Endothelial cell of umbilical vein (primary cell): ENCODE measurements at regions not wholly inside any gene's neighbourhood (a gene's known extent, or its start where the extent isn't known, plus 50 kb on each side); places are given as distances from the start of the nearest gene placed in this dataset.

ENCODE experiments used
- BruUV-seq: library from RNA; stranded (reverse); fragments of 400-500 nt; replicated peaks from 2 replicates; lab custom pipeline; 2021; lab: Mats Ljungman, UMichigan
- CTCF ChIA-PET: fragments of 300-600, 350-600 bp; sonication (Branson Sonifier 250); formaldehyde crosslinking; loops from one replicate; lab custom pipeline; 2021; ENCODE audit warnings: antibody characterized with exemption, inconsistent platforms; lab: Charles Lee
- POLR2A ChIA-PET: fragments of 300-600, 350-600 bp; sonication (Branson Sonifier 250); formaldehyde crosslinking; loops from one replicate; lab custom pipeline; 2021; ENCODE audit warnings: antibody characterized with exemption, inconsistent platforms; lab: Charles Lee
- DNase-seq: peaks from one replicate; pipeline ENCODE4 v3.0.0-alpha.2; 2011; ENCODE audit warnings: low read depth, low spot score
- FAIRE-seq: peaks from 2 replicates; lab custom pipeline; 2011; peaks lifted over from hg19 to GRCh38; lab: Jason Lieb, UNC
- H2AFZ ChIP-seq: 2 replicates; pipeline ENCODE4 v1.6.0; 2012; ENCODE audit warnings: low read depth, low read length, control low read depth, inconsistent platforms
- H3K27ac ChIP-seq: 2 replicates; pipeline ENCODE4 v1.5.1; 2011; ENCODE audit warnings: low read depth, mild to moderate bottlenecking, control low read depth, low read length, moderate library complexity; ENCODE audit not compliant: insufficient read depth
- H3K27me3 ChIP-seq, 2 experiments: 2 replicates each; pipeline versions ENCODE4 v1.6.0 to v1.6.1; 2011; ENCODE audit warnings: low read length in 2 of 2, mixed read lengths in 1 of 2; ENCODE audit not compliant: control insufficient read depth in 2 of 2, insufficient read depth in 2 of 2
- H3K36me3 ChIP-seq, 2 experiments: 2 replicates in 1 of 2; 3 replicates in 1 of 2; pipeline ENCODE4 v1.5.1; 2011; ENCODE audit warnings: low read length in 2 of 2, mild to moderate bottlenecking in 1 of 2, moderate library complexity in 1 of 2; ENCODE audit not compliant: control insufficient read depth in 2 of 2, insufficient read depth in 2 of 2; ENCODE audit errors: extremely low read depth in 1 of 2
- H3K4me1 ChIP-seq: 3 replicates; pipeline ENCODE4 v1.5.1; 2011; ENCODE audit warnings: mild to moderate bottlenecking, low read length; ENCODE audit not compliant: control insufficient read depth, insufficient read depth; ENCODE audit errors: extremely low read depth
- H3K4me2 ChIP-seq: 2 replicates; pipeline ENCODE4 v1.6.1; 2011; ENCODE audit warnings: low read length, control low read depth, mixed read lengths; ENCODE audit not compliant: insufficient read depth
- H3K4me3 ChIP-seq, 3 experiments: fragments of 200-600 bp in 1 of 3; sonication (generic), shearing (Covaris generic) in 1 of 3; replicated peaks in 1 of 3; 2 replicates each; pipeline ENCODE4 v1.5.1; 2011 to 2016; ENCODE audit warnings: control low read depth in 3 of 3, low read length in 3 of 3, mild to moderate bottlenecking in 2 of 3, inconsistent platforms in 1 of 3, low read depth in 1 of 3, moderate library complexity in 1 of 3; ENCODE audit not compliant: insufficient read depth in 1 of 3
- H3K79me2 ChIP-seq: 2 replicates; pipeline ENCODE4 v1.6.0; 2012; ENCODE audit warnings: low read length, inconsistent platforms; ENCODE audit not compliant: control insufficient read depth, insufficient read depth
- H3K9ac ChIP-seq: replicated peaks from 2 replicates; pipeline ENCODE3; 2011; ENCODE audit warnings: low read length, control low read depth; ENCODE audit not compliant: insufficient read depth; ENCODE audit errors: extremely low read depth
- H3K9me1 ChIP-seq: replicated peaks from 3 replicates; pipeline ENCODE4 v1.6.0; 2011; ENCODE audit warnings: mild to moderate bottlenecking, low read length; ENCODE audit not compliant: control insufficient read depth, insufficient read depth; ENCODE audit errors: extremely low read depth
- H3K9me3 ChIP-seq: replicated peaks from 2 replicates; pipeline ENCODE4 v1.5.1; 2012; ENCODE audit warnings: low read length, inconsistent platforms; ENCODE audit not compliant: control insufficient read depth, insufficient read depth
- H4K20me1 ChIP-seq: replicated peaks from 2 replicates; pipeline ENCODE3; 2011; ENCODE audit warnings: mild to moderate bottlenecking, low read length; ENCODE audit not compliant: control insufficient read depth, insufficient read depth; ENCODE audit errors: extremely low read depth
- EZH2 ChIP-seq: IDR thresholded peaks from 2 replicates; pipeline ENCODE4 v1.6.1; 2012; ENCODE audit warnings: borderline replicate concordance, low read depth, mild to moderate bottlenecking, moderate library complexity, low read length, inconsistent platforms; ENCODE audit not compliant: severe bottlenecking
- FOS ChIP-seq: IDR thresholded peaks from 2 replicates; pipeline ENCODE4 v1.6.1; 2011; ENCODE audit warnings: mild to moderate bottlenecking, low read length, moderate library complexity, borderline replicate concordance; ENCODE audit not compliant: insufficient read depth
- GATA2 ChIP-seq: IDR thresholded peaks from 2 replicates; pipeline ENCODE4 v1.7.0; 2011; ENCODE audit warnings: low read depth, mild to moderate bottlenecking, moderate library complexity, mixed read lengths, low read length; ENCODE audit not compliant: insufficient read length, insufficient read depth
- JUN ChIP-seq: IDR thresholded peaks from 2 replicates; pipeline ENCODE4 v1.6.1; 2011; ENCODE audit warnings: borderline replicate concordance, low read depth; ENCODE audit not compliant: insufficient read length, insufficient read depth
- MYC ChIP-seq: IDR thresholded peaks from one replicate; pipeline ENCODE4 v1.6.1; 2011; ENCODE audit warnings: mild to moderate bottlenecking, low read depth, low read length
- POLR2A ChIP-seq: IDR thresholded peaks from 2 replicates; pipeline ENCODE4 v1.6.1; 2012; ENCODE audit warnings: low read depth, mild to moderate bottlenecking, control low read depth, low read length
- POLR2AphosphoS5 ChIP-seq: IDR thresholded peaks from 2 replicates; pipeline ENCODE4 v1.6.1; 2012; ENCODE audit warnings: low read depth, mild to moderate bottlenecking, control low read depth, low read length, moderate library complexity; ENCODE audit not compliant: insufficient read depth
- dilution Hi-C: fragments of 300-500 bp; cut with MboI; formaldehyde crosslinking; loops from one replicate; pipeline ENCODE4 v1.15.0; 2019; ENCODE audit warnings: low sequenced_read_pairs; ENCODE audit not compliant: extremely low pct_ligation_motif_present
- intact Hi-C: fragments of 100-400 bp; cut with micrococcal nuclease; formaldehyde crosslinking; loops from one replicate; pipeline ENCODE4 v1.10.0; 2022
- TF ChIP-seq, protein P1 (sequence below), 2 donors: IDR thresholded peaks; 1 replicate in 1 of 2; 2 replicates in 1 of 2; pipeline ENCODE4 v1.5.1; 2011; ENCODE audit warnings: low read length in 2 of 2, mild to moderate bottlenecking in 2 of 2, moderate library complexity in 2 of 2, control low read depth in 1 of 2, inconsistent platforms in 1 of 2, low read depth in 1 of 2; ENCODE audit not compliant: insufficient read depth in 1 of 2; ENCODE audit errors: extremely low read depth in 1 of 2
- TF ChIP-seq, protein P2 (sequence below): IDR thresholded peaks from 2 replicates; pipeline ENCODE4 v1.6.1; 2011; ENCODE audit not compliant: insufficient read depth, insufficient read length

DNA sequence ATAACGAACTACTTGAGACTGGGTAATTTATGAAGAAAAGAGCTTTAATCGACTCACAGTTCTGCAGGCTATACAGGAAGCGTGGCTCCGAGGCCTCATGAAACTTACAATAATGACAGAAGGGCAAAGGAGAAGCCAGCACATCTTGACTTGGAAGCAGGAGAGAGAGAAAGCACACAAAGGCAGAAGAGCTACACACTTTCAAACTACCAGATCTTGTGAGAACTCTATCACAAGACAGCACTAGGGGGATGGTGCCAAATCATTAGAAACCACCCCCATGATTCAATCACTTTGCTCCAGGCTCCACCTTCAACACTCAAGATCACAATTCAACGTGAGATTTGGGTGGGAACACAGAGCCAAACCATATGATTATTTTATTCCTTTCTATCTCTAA, 655.9 kb upstream of the SYT4 start:
- ChIA-PET POLR2A (no interaction called here), CTCF (no interaction called here)
- Histone ChIP-seq H3K9ac (no peak overlapping the region), H3K27ac (no peak overlapping the region), H3K27me3 (no peaks in the 10 kb centered on the region), H2AFZ (no peak overlapping the region), H3K79me2 (no peaks in the 10 kb centered on the region), H3K4me2 (no peak overlapping the region), H3K4me1 (no peaks in the 10 kb centered on the region), H3K9me1 (no peaks in the 10 kb centered on the region), H3K4me3 (no peak overlapping the region), H3K36me3 (no peaks in the 10 kb centered on the region), H4K20me1 (no peaks in the 10 kb centered on the region), H3K9me3 (no peaks in the 10 kb centered on the region)
- FAIRE-seq (no peak), DNase-seq (no peak)
- dilution Hi-C loops: no loop called here
- TF ChIP-seq, protein P1, sequence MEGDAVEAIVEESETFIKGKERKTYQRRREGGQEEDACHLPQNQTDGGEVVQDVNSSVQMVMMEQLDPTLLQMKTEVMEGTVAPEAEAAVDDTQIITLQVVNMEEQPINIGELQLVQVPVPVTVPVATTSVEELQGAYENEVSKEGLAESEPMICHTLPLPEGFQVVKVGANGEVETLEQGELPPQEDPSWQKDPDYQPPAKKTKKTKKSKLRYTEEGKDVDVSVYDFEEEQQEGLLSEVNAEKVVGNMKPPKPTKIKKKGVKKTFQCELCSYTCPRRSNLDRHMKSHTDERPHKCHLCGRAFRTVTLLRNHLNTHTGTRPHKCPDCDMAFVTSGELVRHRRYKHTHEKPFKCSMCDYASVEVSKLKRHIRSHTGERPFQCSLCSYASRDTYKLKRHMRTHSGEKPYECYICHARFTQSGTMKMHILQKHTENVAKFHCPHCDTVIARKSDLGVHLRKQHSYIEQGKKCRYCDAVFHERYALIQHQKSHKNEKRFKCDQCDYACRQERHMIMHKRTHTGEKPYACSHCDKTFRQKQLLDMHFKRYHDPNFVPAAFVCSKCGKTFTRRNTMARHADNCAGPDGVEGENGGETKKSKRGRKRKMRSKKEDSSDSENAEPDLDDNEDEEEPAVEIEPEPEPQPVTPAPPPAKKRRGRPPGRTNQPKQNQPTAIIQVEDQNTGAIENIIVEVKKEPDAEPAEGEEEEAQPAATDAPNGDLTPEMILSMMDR (IDR thresholded peaks at IDR 0.05; ENCODE audit: extremely low read depth in 1 of 2, insufficient read depth in 1 of 2, low read depth in 1 of 2, low read length in 2 of 2): no peak
- TF ChIP-seq EZH2 (no peak), POLR2A (no peak), FOS (no peak), JUN (no peak), POLR2AphosphoS5 (no peak), GATA2 (no peak), MYC (no peak)
- TF ChIP-seq, protein P2, sequence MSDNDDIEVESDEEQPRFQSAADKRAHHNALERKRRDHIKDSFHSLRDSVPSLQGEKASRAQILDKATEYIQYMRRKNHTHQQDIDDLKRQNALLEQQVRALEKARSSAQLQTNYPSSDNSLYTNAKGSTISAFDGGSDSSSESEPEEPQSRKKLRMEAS: no peak
- no TSS peak for BruUV-seq
- intact Hi-C loops: no loop called here
